Iris pigment epithelial cell (primary cell): ENCODE measurements at regions not wholly inside any gene's neighbourhood (a gene's known extent, or its start where the extent isn't known, plus 50 kb on each side); places are given as distances from the start of the nearest gene placed in this dataset.

Experiments used
- DNase-seq: peaks from one replicate; pipeline ENCODE4 v3.0.0-alpha.2; 2011; ENCODE audit warnings: low read depth

- DNase-seq, result no peak
Observed at GRCh38 chr1:208419746-208420420, 175.7 kb upstream of the PLXNA2 start.

DNA sequence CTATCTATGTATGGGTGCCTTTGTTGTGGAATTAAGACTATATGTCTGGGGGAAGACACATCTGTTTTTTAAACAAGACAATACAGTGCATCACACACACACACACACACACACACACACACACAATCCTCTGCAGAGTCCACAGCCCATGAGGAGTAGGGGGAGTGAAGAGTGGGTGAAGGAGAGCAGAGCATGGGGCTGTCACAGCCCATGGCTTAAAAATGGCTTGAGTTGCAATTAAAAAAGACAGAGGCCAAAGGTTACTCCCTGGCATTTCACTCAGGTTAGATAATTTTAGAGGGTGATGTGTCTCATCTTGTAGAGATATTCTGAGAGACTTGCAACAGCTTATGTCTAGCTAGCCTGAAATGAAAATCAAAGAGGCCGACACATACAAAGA, 176.5 kb upstream of the PLXNA2 start:
- no peak for DNase-seq

DNA sequence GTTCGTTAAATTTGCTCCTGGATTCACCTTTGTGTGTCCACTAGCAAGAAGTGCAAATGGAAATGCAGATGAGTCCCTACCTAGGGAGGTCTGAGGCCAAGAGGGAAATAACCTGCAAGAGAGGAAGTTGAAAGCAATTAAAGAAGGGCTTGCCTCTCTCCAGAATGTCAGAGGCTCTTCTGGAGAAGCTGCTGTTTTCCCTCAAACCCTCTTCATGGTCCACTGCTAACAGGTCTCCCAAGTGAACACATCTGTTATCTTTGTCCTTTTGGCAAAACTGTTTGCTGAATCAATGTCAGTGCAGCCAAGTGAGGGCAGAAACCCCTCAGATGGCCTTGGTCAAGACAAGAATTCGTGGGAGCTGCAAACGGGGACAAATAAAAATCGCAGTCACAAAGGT, 177.3 kb upstream of the PLXNA2 start:
- no peak for DNase-seq

GRCh38 chr1:208423526-208423925, 179.3 kb upstream of the PLXNA2 start:
- DNase-seq, result no peak

GRCh38 chr1:208425096-208425495, 180.9 kb upstream of the PLXNA2 start:
- no peak for DNase-seq

DNA sequence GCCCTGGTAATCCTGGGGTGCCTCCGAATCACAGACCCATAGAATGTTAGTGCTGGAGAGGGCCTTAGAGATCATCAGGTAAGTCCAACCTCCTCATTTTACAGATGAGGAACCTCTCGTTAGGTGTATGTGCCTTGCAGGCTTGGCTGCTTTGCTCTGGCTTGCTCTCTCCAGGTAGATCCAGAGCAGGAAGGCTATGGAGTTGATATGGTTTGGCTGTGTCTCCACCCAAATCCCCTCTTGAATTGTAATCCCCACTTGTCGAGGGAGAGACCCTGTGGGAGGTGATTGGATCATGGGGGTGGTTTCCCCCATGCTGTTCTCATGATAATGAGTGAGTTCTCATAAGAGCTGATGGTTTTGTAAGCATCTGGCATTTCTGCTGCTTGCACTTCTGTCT, 186.0 kb upstream of the PLXNA2 start:
- DNase-seq, result no peak

DNA sequence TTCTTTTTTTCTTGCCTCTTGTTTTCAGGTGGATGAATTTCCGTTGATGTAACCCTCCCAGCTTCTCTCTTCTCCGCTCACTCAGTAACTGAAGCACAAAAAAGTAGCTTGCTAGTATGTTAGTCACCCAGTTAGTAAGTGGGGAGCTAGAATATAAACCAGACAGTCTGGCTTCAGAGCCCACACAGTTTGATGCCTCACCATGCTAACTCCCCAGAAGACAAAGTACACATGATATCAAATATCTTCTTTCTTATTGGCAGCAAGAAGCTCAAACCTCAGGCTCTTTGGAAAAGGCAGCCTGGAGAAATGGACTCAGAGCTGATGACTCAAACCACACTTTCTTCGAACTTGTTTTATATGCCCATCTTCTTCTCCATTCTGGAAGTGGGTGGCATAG, 187.5 kb upstream of the PLXNA2 start:
- peak; percentile 34 for DNase-seq

GRCh38 chr1:208432346-208432745, 188.2 kb upstream of the PLXNA2 start:
- DNase-seq, result no peak

- no peak for DNase-seq
Observed at GRCh38 chr1:208433086-208433485, 188.9 kb upstream of the PLXNA2 start.

DNA sequence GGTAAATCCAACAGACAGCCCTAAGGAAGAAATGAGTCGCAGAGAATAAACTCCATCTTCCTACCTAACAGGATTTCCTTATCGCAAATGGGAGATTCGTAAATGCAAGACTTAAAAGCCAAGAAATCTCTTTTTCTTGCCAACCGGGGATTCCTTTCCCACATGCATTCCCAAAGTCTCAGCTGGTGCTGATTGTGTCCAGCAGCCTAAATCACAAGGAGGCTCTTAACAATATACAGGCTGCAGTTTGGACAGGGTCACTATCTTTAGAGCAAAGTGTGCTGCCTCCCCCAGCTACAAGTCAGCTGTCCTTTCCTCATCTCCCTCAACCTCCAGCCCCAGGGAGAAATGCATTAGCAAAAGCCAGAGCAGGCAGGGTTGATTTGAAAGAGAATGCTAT, 189.8 kb upstream of the PLXNA2 start:
- no peak for DNase-seq

- peak; percentile 17 for DNase-seq
Observed at GRCh38 chr1:208437401-208437800, 193.2 kb upstream of the PLXNA2 start.

DNA sequence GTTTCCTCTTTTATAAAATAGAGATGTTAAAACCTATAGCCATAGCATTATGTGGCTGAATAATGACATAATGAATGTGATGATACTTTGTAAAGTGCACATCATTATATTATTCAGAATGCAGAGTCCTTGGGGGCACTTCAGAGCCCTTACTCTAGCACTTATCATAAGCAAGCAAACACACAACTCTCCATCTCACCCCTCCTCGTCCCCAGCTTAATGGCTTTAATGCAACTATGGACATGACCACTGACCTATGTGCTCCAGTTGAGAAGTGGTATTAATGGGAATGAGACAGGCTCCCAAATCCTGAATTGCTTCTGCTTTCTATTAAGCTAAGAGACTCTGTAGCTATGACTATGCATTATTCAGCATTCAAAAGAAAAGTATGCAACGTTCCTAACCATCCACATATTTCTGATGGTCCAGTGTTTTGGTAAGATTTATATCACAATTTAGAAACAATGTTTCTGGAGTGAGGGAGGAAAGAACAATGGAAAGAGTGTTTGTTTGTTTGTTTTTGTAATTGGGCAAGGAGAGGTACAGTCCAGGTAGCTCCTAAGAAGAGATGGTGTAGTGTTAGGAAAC, 194.0 kb upstream of the PLXNA2 start:
- DNase-seq, result no peak

GRCh38 chr1:208445758-208446203, 201.6 kb upstream of the PLXNA2 start:
- no peak for DNase-seq

DNA sequence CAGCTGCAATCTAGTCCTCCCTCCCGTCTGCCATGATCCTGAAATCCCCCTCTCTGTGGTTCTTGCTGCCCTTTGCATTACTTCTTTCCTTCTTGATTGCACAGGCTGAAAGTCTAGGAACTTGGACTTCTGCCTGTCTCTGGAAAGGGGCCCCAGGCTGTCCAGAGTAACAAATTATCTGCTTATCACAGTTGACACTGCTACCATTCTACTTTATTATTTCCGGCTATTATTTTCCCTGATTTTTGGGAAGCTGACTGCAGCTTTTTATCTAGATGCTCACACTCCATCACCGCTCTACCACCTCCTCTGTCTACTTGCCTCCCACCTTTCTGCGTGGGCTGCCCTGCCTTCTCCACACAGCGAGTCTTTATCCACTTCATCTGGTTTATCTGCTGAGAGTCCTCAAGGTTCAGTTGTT, 202.1 kb upstream of the PLXNA2 start:
- DNase-seq, result no peak

DNA sequence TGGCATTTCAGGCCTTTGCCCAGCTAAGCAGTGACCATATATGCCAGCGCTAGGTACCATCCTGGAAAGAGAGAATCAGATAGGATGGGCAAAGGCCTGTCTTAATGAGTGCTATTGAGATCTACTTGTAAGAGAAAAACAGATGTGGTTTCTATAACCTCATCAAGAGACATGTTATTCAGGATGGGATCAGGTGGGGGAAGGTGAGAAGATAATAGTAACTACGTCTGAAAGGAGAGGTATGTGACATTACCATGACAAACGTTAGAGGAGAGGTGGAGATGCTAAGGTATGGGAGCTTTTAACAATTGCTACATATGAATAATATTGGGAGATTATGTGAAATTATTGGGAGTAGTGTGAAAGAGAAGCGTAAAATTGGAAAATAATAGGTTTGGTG, 204.2 kb upstream of the PLXNA2 start:
- DNase-seq, result no peak

GRCh38 chr1:208449951-208450350, 205.8 kb upstream of the PLXNA2 start:
- DNase-seq, result no peak

DNA sequence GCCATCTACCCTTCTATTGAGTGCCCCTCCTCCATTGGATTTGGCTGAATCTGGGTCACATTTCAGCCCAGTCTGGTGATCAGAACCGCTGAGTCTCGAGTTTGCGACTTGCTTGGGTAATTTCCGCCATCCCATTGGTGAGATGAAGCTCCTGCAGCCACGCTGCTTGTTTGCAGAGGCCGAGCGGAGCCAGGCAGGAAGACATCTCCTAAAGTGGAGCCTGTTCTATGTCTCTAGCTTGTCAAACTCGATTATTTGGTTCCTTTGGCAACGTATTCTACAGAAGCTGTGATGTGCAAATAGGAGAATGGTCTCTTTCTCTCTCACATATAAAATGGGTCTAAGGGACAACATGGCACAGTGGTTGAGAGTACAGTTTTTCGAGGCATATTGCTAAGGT, 206.8 kb upstream of the PLXNA2 start:
- no peak for DNase-seq

DNA sequence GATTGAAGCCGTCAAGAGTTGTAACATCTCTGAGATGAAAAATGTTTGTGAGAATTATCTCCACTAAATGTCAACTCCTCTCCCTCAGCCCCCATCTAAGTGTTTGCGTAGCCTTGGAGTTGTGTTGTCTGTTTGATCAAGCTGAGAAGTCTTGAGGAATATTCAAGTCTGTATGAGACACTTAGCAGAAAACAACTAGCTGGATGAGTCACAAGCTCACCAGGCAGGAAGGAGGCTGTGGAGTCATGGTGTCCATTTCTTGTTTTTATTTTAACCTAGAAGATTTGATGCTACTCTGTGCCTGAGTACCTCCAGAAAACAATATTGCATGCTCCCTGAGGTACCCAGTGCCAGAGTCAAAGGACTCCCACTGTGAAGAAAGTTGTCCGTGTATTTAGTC, 211.6 kb upstream of the PLXNA2 start:
- DNase-seq, result peak; percentile 37

DNA sequence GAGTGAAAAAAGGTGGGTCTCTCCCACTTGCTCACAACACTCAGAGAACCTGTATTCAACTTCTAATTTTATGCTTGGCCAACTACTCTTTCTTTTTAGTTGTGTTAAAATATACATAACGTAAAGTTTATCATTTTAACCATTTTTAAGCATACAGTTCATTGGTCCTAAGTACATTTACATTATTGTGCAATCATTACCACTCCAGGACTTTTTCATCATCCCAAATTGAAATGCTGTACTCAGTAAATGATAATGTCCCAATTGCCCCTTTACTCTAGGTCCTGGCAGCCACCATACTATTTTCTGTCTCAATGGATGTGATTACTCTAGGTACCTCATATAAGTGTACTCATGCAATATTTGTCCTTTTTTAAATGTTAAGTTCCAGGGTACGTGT, 212.3 kb upstream of the PLXNA2 start:
- DNase-seq, result no peak

GRCh38 chr1:208460823-208461222, 216.6 kb upstream of the PLXNA2 start:
- no peak for DNase-seq

DNA sequence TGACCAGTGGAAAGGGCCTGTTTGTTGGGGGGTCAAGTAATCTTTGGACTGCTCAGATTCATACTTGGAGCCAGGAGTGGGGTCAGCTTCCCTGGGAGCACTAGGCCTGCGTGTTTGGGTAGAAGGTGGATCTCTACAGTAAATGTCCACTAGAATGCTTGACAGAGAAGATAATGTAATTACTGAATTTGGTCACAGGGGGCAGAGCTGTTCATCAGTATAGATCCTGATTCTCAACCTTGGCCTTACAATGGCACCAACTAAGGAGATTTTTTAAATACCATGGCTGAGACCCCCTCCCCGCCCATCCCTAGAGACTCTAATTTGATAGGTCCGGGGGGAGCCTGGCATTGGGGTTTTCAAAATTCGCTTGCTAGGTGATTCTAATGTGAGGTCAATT, 217.5 kb upstream of the PLXNA2 start:
- DNase-seq, result no peak

DNA sequence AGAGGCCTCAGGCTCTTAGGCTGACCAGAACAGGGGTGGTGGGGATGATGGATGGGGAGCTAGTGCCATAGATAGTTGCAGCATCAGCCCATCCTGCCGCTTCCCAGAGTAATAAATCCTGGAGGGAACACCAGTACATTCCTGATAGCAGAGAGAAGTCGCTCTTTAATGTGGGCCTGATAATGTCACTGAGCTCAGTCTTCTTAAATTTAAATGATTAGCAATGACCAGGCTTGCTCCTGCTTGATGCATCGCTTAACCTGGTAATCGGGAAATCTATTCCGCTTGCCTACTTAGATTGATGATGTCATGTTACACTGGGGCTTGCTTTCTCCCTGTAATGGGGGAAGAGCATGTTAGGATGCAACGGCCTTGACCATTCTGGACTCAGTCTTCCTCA, 218.6 kb upstream of the PLXNA2 start:
- no peak for DNase-seq

GRCh38 chr1:208465266-208465665, 221.1 kb upstream of the PLXNA2 start:
- no peak for DNase-seq
